ENCODE measurements at regions not wholly inside any gene's neighbourhood (a gene's known extent, or its start where the extent isn't known, plus 50 kb on each side); places are given as distances from the start of the nearest gene placed in this dataset.
"Not testable (repeated sequence)": the region's sequence is repeated elsewhere in the genome, so short reads cannot be mapped to it uniquely, and the experiment has no call there.

DNA sequence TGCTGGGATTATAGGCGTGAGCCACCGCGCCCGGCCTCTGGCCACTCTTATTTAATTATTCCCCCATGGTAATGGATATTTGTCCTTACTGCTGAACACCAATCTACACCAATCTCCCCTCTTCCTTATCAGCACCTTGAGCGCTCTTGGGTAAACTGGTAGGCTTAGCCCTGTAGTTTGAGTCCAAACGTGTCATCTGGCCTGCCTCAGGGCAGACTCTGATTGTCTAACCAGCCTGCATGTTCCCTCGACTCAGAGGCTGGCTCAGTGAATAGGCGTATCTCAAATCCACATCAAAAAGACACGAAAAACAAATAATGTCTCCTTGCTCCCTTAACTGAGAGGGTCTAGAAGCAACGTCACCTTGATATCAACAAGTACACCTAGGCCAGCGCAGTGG, 260.9 kb downstream of the TFAP2C start:
- DNase-seq: no peak

DNA sequence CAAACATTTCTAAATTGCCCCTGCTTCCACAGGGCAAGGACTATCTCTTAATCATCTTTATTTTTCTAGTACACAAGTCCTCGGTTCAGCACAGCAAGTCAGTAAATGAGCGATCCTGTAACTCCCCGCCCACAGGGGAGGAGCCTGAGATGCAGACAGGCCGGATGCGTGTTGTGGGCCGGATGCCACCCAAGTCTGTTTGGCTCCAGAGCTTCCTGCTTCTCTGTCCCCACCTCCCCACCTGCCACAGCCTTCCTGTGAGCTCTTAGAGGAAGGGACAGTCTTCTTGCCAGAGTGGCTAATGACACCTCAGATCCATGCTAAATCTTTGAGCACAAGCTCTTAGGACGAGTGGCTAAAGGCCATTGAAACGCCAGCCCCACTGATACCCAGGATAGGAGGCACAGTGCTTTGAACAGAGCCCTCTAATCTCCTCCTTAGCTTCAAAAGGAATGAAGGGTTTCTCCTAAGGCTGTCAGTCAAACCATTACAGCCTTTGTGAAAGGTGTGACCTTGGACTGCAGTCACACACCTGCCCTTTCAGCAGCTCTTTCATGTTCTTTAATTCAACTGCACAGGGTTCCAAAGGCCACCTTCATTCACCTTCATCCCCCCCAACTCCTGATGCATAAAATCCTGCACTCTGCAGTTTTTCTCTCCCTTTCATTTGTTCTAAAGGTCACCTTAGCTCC, 264.3 kb downstream of the TFAP2C start:
- DNase-seq: no peak

DNA sequence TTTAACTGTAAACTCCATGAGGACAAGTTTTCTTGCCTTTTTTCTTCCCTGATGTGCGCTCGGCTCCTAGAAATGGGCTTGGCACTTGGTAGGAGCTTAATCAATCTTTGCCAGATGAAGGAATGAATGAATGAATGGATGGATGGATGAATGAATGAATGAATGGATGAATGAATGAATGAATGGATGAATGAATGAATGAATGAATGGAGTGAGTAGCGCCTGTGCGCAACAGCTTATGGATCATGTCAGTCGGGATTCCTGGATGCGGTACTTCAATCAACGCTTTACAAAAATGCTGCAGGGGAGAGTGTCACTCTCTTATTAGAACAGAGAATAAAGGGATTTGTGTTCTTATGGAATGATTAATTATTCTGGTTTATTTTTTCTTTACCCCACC, 267.3 kb downstream of the TFAP2C start:
- no peak for DNase-seq

DNA sequence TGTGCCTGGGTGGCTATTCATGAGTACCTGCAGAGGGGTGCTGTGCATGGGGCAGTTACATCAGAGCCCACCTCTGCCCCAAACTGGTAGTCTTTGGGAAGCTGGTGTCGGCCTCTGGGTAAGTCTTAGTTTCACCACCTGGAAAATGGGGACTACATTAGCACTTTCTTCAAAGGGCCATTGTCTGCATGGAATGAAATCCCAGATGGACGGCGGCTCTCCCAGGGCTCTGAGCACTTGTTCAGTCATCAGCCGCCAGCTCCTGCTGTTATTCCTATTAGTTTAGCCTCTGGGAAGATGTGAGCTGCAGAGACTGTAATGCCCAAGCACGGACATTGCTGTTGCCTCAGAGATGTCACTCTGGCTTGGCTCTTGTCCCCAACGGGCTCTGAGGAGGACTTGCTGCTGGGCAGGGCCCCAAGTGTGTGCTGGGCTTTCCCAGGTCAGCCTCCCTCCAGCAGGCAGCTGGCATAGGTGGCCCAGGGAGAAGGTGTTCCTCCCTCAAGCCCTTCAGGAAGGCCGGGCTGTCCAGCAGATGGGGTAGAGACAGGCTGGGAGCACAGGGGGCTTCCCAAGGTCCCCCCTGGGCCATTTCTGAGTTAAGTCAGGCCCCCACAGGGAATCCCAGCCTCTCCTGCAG, 268.3 kb downstream of the TFAP2C start:
- no peak for DNase-seq

DNA sequence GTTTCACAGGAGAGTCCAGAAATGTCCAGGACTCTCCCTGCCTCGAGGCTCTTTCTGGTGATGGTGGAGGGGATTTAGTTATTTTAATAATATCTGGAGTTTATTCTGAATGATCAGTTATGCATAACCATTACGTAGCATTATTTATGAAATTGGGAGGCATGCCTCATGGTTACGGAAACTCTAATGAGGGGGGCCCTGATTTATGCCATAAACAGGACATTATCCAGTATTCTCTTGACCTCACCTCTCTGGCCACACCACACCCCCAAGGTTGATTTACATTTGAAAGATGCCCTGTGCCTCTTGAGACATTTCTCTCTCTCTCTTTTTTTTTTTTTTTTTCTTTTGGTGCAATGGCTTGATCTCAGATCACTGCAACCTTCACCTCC, 268.8 kb downstream of the TFAP2C start:
- DNase-seq: no peak

DNA sequence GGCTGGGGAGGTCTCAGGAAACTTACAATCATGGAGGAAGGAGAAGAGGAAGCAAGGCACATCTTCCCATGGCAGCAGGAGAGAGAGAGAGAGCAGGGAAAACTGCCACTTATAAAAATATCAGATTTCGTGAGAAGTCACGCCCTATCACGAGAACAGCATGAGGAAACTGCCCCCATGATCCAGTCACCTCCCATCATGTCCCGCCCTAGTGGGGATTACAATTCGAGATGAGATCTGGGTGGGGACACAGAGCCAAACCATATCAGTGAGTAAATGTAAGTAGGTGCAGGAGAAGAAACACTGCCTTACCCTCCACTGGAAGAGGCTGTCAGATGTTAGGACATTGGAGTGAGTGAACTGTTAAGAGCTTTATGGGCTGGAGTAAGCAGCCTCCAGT, 270.4 kb downstream of the TFAP2C start:
- DNase-seq: no peak

DNA sequence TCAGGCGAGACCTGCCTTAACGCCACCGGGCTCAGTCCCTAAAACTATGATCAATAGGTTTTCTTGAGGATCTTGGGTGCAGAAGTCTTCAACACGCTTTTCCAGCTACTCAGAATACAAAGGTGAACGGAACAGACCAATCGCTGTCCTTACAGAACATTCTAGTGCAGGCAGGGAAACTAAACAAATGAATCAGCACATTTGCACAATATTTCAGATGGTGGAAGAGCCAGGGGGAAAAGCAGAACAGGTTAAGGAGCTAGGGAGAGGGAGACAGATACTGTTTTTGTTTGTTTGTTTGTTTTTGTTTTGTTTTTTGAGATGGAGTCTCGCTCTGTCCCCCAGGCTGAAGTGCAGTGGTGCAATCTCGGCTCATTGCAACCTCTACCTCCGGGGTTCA, 271.1 kb downstream of the TFAP2C start:
- no peak for DNase-seq

DNA sequence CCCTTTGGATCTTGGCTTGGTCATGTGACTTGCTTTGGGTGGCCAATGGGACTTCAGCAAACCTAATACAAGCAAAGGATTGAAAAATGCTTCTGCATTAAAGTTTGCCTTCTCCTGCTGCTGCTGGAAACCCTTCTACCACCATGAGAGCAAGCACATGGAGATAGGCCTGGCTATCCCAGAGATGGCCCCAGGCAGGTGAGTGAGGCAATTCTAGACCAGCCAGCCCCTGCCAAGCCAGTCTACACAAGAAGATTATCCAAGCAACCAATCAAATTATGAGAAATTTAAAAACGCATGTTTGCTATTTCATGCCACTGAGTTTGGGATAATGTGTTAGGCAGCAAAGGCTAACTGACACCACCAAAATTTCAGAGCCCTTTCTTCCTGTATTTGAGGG, 274.3 kb downstream of the TFAP2C start:
- DNase-seq: no peak

DNA sequence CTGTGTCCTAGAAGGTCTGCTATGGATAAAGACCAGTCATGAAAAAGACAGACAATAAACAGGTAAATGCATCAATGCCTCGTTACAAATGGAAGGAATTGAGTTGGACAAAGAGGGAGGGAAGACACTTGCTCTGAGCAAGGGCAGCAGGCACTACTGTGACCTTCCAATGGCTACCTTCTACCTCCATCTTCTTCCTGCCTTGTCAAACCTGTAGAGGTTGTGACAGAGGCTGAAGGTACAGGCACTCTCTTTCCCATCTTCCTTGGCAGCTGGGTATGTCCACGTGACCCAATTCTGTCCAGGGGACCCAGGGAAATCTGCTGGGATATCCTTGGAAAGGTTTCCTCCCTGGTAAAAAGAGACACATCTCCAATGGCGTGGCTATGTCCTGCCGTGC, 274.8 kb downstream of the TFAP2C start:
- DNase-seq: no peak

DNA sequence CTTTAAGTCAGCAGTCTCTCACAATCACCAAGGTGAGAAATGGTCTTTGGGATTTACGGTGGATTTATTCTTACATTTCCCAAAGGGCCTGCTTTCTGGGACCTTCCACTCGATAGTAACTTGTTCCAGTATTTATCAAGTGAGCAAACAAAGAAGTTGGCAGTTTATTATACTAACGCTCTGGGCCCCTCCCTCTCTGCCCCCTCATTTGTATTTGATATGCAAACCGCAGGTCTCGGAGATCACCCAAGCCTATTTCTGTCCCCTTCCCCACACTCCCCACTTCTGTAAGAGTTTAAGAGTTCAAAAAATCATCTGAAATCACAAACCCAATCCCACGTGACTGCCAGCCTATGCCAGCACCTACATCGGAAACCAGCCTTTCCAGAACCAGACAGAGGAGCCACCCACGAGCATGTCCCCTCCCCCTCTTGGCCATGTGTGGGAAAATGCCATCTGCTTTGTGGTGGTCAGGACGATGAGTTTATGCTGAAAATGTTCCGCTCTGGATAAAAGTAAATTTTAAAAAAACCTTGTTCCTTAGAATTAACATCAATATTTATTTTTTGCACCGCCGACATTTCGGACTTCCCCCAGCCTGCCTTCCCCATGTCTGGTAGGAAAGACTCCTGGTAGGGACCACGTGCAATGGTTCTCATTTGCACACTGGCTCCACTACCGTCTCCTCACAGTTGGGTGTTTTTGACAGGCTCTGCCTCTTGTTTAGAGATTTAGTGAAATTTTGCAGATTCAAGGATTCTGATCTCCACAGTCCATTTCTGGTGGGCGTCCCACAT, 281.0 kb downstream of the TFAP2C start:
- DNase-seq: no peak

DNA sequence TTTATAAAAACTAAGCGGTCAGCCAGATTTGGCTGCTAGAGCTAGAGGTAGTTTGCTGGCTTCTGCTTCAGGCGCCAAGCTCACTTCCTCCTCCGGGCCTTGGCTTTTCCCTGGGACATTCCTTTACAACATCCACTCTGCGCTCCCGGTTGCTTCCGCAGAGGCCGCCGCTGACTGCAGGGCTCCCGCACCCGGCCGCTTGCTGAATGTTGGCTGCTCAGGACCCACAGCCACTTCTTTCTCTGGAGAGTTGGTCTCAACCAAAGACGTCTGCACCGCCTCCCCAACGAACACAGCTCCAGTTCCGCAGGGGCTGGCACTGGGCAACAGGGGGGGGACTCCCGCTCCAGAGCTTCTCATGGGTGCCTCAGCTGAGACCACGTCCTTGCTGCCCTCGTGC, 282.8 kb downstream of the TFAP2C start:
- DNase-seq: no peak

DNA sequence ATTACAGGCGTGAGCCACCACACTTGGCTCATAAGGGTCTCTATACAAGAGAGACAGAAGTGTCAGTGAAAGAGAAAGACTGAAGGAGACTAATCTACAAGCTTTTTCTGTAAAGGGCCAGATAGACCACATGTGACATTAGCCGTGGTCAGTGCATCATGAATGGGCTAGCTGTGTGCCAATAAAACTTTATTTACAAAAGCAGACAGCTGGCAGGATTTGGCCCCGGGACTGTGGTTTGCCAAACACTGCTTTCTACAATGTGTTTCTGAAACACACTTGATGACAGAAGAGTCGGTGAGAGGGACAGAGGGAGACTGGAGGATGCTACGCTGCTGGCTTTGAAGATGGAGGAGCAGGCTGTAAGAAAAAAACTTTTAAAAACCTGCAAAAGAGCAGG, 285.4 kb downstream of the TFAP2C start:
- DNase-seq: no peak

DNA sequence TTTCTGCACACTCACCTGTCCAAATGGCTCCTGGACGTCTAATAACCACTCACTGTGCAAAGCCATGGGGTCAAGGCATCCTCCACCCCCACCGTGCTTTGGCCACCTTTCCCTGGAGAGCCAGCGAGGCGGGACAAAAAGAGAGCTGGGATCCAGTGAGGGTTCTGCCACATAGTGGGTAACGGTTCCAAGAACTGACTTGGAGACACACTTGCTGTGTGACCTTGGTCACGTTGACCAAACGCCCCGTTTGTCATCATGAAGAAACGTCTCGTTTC, 287.2 kb downstream of the TFAP2C start:
- DNase-seq: no peak

DNA sequence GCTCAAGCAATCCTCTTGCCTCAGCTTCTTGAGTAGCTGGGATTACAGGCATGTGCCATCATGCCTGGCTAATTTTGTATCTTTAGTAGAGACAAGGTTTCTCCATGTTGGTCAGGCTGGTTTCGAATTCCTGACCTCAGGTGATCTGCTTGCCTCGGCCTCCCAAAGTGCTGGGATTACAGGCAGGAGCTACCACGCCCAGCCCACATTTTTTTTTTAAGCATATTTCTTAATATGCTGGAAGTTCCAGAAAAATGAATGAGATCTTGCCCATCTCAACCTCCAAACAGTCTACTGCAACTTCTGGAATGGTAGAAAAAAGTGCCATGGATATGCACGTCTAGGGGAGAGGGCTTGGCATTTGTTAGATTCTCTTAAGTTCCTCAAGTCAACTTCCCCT, 290.9 kb downstream of the TFAP2C start:
- not testable (repeated sequence) for DNase-seq

DNA sequence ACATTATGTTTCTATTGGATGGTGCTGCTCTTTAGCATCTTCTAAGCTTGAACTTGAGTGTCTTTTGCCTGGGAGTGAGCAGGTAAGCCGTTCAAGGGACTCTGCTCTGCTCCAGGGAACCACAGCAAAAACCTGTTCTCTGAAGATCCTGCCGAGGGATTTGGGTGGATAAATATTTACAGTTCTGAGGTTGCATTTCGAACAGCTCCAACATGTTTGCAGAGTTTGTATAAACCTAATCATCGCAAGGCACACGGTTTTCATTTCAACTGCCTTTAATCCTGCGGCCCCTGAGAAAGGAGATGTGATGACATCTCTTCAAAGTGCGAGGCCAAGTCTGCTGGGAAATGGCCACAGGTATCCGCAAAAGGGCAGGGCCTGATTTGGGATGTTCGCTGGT, 293.4 kb downstream of the TFAP2C start:
- no peak for DNase-seq

DNA sequence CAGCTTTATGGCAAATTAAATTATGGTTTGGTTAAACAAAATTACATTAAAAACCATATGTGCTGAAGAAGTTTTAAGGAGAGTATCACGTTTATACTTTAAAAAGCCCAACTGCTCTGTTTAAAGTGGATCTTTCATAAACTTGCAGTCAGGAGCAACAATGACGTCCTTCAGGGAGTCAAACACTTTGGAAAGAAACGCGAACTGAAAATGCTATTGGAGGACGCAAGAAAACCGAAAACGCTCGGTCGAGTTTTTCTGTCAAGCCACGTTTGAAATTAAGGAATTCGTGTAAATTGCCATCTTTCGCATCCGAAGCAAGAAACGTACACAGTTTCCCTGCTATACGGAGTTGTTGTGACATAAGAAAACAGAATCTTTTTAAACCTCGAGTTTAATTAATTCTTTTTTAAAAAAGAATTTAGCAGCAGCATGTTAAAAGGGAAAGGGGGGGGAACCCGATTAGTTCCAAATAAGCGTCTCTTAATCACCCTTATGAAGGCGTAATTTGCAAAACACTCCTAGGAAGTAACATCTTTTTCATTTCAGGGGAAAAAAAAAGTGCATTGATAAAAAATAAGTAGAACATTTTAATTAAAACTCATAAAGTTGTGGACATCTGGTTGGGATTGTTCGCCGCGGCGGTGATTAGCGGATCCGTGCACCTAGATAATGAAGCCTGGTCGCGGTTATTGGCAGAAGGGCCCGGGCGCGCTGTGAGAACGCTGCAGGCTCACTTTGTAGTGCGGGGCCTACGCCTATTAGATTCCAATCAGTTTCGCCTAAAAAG, 295.4 kb downstream of the TFAP2C start:
- no peak for DNase-seq

DNA sequence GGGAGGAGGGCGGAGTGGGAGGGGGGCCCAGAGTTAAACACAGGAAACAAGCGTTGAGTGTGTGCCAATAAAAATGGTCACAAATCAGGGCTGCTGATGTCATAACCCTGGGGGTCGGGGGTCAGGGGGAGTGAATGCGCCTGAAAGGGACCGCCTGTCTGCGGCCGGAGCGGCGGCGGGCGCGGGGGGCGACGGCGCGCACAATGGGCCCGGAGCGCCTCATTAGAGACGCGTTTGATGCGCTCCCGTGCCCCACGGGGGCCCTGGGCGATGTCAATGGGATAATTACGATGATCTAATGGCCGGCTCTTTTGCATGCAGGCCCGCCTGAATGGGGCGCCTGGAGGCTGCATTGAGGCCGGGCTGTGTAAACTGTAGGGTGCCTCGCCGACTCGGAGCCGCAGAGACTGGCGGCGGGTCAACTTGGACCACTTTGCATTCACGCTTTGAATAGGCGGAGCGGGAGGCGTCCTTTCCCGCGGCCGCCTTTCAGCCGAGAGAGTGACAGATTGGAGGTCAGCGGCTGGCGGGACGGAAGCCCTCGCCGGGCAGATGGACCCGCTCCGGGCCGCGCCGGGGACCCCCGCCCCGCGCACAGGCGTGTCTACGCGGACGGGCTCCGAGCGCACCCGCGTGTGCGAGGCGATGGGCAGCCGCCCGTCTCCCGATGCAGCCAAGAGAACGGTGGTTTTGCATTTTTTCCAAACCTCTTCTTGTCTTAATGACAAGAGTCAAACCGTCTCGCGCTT, 296.1 kb downstream of the TFAP2C start:
- DNase-seq: no peak

DNA sequence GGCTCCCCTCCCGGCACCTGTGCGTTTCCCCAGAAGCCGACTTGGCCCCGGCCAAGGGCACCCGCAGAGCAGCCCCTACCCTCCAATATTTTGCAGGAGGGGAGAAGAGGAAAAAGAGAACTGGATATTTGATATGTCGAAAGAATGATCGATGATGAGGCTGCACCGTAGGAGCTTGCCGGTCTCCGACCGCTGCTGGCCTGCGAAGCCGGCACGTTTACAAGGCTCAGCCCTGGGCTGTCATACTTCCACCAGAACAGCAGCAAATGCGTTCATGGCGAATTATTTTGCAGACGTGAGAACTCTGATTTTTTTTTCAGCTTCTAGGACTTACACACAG, 296.7 kb downstream of the TFAP2C start:
- DNase-seq: no peak

DNA sequence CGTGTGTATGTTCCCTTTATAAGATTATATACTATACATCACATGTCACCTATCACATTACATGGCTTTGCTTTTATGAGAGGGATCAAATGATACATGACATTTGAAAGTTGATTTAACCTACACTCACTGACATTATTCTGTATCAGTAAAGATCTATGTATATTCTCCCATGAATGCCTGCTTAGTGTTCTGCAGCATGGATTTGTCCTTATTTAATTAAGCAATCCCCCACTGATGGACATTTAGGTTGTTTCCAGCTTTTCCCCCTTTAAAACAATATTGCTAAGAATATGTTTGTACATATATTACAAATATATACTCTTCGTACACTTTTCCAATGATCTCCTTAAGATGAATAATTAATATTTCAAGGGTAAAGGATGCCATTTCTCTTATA, 297.4 kb downstream of the TFAP2C start:
- DNase-seq: no peak

DNA sequence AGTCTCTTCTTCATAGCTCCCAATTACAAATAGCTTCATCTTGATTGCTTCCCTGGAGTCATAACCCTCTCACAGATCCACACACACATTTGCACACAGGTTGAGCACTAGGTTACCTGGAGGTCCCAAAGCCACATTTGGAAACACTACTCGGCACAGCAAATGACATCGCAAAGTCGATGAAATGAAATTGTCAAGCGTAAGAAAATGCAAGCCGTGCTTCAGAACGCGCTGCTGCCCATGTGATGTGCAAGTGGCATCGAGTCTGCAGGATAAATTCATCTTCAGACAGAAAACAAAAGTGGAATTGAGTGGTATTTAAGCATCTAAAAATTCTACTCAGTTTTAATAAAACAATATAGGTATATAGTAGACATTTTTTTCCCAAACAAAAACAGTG, 298.0 kb downstream of the TFAP2C start:
- DNase-seq: no peak

DNA sequence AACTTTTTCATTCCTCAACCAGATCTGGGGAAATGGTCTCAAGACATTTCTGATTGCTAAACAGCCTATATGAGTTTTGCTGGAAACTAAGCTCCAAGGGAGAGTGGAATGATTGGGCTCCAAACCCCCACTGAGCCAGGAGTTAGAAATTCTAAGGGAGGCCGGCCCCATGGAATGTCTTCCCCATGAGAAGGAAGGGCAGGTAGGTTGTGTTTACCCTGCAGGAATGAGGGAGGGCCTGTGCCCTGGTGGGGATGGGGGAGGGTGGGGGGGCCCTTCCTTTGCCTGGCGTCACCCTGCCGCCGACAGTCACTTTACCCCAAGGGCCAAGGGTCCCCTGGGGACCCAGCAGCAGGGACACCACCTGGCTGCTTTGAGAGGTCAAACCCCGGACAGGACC, 298.9 kb downstream of the TFAP2C start:
- no peak for DNase-seq

DNA sequence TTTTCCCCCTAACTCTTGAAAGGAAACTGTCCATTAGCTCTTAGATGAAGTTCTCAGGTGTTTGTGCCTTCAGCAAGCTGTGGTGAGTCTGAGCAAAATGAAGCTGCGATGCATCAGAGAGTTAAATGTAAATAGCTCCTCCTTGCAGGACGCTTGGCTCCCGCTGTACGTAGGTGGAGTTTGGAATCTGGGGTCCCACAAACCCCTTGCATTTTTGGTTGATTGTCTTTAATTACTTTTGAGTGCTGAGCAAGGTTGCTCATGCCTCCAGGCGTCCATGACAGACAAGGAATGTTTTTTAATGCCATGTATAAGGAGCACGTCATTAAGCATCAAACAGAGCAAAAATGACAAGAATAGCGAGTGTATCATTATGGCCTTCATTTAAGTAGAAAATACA, 300.5 kb downstream of the TFAP2C start:
- DNase-seq: no peak

DNA sequence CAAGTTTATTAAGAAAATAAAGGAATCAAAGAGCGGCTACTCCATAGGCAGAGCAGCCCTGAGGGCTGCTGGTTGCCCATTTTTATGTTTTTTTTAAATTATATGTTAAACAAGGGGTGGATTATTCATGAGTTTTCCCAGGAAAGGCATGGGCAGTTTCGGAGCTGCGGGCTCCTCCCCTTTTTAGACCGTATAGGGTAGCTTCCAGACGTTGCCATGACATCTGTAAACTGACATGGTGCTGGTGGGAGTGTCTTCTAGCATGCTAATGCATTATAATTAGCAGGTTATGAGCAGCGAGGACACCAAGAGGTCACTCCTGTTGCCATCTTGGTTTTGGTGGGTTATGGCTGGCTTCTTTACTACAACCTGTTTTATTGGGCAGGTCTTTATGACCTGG, 301.8 kb downstream of the TFAP2C start:
- no peak for DNase-seq
